OCI-LY1 (cell line): ENCODE measurements at regions not wholly inside any gene's neighbourhood (a gene's known extent, or its start where the extent isn't known, plus 50 kb on each side); places are given as distances from the start of the nearest gene placed in this dataset.

Experiments used
- CTCF ChIP-seq: fragments of 200-600 bp; sonication (generic), shearing (Covaris generic); IDR thresholded peaks from 2 replicates; pipeline ENCODE4 v1.5.1; 2017; ENCODE audit warnings: mild to moderate bottlenecking, antibody characterized with exemption, low read length, moderate library complexity, mixed read lengths
- EZH2 ChIP-seq: fragments of 200-600 bp; sonication (generic), shearing (Covaris generic); IDR thresholded peaks from 2 replicates; pipeline ENCODE4 v1.8.0; 2017; ENCODE audit warnings: borderline replicate concordance, mixed run types, mild to moderate bottlenecking, antibody characterized with exemption, low read length, moderate library complexity, mixed read lengths

- TF ChIP-seq EZH2: no peak
- TF ChIP-seq CTCF: no peak
Observed at GRCh38 chr2:180196419-180196977, 189.4 kb upstream of the CWC22 start.
